ENCODE measurements at regions not wholly inside any gene's neighbourhood (a gene's known extent, or its start where the extent isn't known, plus 50 kb on each side); places are given as distances from the start of the nearest gene placed in this dataset.
"Not testable (repeated sequence)": the region's sequence is repeated elsewhere in the genome, so short reads cannot be mapped to it uniquely, and the experiment has no call there.

DNA sequence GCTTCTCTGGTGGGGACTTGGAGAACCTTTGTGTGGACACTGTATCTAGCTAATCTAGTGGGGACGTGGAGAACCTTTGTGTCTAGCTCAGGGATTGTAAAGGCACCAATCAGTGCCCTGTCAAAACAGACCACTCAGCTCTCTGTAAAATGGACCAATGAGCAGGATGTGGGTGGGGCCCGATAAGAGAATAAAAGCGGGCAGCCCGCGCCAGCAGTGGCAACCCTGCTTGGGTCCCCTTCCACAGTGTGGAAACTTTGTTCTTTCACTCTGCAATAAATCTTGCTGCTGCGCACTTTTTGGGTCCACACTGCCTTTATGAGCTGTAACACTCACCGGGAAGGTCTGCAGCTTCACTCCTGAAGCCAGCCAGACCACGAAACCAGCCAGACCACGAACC, 365.4 kb downstream of the DNAH5 start:
- TF ChIP-seq, protein P1, sequence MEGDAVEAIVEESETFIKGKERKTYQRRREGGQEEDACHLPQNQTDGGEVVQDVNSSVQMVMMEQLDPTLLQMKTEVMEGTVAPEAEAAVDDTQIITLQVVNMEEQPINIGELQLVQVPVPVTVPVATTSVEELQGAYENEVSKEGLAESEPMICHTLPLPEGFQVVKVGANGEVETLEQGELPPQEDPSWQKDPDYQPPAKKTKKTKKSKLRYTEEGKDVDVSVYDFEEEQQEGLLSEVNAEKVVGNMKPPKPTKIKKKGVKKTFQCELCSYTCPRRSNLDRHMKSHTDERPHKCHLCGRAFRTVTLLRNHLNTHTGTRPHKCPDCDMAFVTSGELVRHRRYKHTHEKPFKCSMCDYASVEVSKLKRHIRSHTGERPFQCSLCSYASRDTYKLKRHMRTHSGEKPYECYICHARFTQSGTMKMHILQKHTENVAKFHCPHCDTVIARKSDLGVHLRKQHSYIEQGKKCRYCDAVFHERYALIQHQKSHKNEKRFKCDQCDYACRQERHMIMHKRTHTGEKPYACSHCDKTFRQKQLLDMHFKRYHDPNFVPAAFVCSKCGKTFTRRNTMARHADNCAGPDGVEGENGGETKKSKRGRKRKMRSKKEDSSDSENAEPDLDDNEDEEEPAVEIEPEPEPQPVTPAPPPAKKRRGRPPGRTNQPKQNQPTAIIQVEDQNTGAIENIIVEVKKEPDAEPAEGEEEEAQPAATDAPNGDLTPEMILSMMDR (conservative IDR thresholded peaks at IDR 0.05 in 1 of 2, IDR thresholded peaks at IDR 0.05 in 1 of 2; ENCODE audit: low read depth in 1 of 2, low read length in 2 of 2) = not testable (repeated sequence)
- TF ChIP-seq EZH2 (IDR thresholded peaks at IDR 0.05; ENCODE audit: low read length, missing control alignments) = not testable (repeated sequence)

Data from fibroblast of lung (primary cell).